ENCODE measurements at regions not wholly inside any gene's neighbourhood (a gene's known extent, or its start where the extent isn't known, plus 50 kb on each side); places are given as distances from the start of the nearest gene placed in this dataset.

- Histone ChIP-seq H3K4me3 (no peak overlapping the region), H3K9me3 (no peaks in the 10 kb centered on the region), H3K27me3 (no peaks in the 10 kb centered on the region), H3K4me1 (no peaks in the 10 kb centered on the region), H3K36me3 (no peaks in the 10 kb centered on the region), H3K27ac (no peak overlapping the region)
- 32 to 36% methylated on average over 3 of the region's 3 CpGs for WGBS, 2 donors
- TF ChIP-seq, protein P1, sequence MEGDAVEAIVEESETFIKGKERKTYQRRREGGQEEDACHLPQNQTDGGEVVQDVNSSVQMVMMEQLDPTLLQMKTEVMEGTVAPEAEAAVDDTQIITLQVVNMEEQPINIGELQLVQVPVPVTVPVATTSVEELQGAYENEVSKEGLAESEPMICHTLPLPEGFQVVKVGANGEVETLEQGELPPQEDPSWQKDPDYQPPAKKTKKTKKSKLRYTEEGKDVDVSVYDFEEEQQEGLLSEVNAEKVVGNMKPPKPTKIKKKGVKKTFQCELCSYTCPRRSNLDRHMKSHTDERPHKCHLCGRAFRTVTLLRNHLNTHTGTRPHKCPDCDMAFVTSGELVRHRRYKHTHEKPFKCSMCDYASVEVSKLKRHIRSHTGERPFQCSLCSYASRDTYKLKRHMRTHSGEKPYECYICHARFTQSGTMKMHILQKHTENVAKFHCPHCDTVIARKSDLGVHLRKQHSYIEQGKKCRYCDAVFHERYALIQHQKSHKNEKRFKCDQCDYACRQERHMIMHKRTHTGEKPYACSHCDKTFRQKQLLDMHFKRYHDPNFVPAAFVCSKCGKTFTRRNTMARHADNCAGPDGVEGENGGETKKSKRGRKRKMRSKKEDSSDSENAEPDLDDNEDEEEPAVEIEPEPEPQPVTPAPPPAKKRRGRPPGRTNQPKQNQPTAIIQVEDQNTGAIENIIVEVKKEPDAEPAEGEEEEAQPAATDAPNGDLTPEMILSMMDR (IDR thresholded peaks at IDR 0.05), result no peak
- TF ChIP-seq POLR2A (IDR thresholded peaks at IDR 0.05), result no peak
- no peak for TF ChIP-seq EP300 (IDR thresholded peaks at IDR 0.05)
- no peak for DNase-seq (ENCODE audit: low spot score in 2 of 2)
Measured at GRCh38 chr3:148265841-148266240, 431.9 kb upstream of the AGTR1 start.

DNA sequence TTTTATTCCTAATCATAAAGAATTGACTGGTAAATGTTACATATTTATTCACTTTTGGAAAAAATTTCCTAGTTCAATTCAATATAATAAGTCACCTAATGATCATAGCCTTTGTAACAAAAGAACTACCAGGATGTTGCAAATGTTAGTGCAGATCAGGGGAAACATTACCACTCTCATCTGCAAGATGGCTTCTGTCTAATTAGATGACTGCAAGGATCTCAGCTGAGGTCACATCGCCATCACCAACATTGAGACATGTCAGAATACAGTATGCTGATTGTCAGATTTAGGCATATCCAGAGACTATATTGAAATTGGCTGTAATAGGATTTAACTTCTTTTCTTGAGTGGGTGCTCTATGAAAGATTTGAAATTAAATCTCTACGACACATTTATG is 431.4 kb upstream of the AGTR1 start:
- 91 to 95% methylated on average over 2 of the region's 2 CpGs for WGBS, 2 donors
- Histone ChIP-seq H3K4me1 (no peaks in the 10 kb centered on the region), H3K9me3 (no peaks in the 10 kb centered on the region), H3K27me3 (no peaks in the 10 kb centered on the region), H3K4me3 (no peak overlapping the region), H3K36me3 (no peaks in the 10 kb centered on the region), H3K27ac (no peak overlapping the region)
- DNase-seq (ENCODE audit: low spot score in 2 of 2), result no peak
- TF ChIP-seq, protein P1 (IDR thresholded peaks at IDR 0.05), result no peak
- no peak for TF ChIP-seq POLR2A (IDR thresholded peaks at IDR 0.05)
- TF ChIP-seq EP300 (IDR thresholded peaks at IDR 0.05), result no peak

DNA sequence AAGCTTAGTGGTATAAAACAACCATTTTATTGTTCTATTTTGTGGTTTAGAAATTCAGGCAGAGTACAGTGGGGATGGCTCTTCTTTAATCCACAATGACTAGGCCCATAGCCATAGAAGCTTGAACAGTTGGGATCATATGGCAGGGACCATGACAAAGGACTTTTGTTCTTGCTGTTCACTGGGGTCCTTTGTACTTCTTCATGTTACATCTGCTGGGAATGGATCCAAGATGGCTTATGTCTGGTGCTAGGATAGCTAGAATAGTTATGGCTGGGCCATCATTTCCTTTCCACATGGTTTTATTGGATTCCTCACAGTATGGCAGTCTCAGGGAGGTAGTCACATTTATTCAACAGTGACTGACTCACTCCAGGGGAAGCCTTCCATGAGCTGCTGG is 427.9 kb upstream of the AGTR1 start:
- no peak overlapping the region for H3K27ac ChIP-seq
- TF ChIP-seq EP300 (IDR thresholded peaks at IDR 0.05) (no peak), POLR2A (IDR thresholded peaks at IDR 0.05) (no peak)
- TF ChIP-seq, protein P1 (IDR thresholded peaks at IDR 0.05), result no peak

DNA sequence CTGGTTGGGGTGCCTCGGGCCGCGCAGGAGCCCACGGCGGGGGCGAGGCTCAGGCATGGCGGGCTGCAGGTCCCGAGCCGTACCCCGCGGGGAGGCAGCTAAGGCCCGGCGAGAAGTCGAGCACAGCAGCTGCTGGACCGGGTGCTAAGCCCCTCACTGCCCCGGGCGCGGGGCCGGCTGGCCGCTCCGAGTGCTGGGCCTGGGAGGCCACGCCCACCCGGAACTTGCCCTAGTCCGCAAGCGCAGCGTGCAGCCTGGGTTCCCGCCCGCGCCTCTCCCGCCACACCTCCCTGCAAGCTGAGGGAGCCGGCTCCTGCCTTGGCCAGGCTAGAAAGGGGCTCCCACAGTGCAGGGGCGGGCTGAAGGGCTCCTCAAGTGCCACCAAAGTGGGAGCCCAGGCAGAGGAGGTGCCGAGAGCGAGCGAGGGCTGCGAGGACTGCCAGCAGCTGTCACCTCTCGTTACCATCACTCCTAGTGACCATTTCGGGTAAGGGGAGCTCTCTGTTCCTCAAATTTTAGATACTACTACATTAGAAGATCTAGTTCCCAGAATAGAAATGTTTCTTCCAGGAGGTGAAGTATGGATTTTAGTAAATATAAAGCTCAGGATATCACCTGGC is 417.0 kb upstream of the AGTR1 start:
- Histone ChIP-seq H3K27me3 (no peaks in the 10 kb centered on the region), H3K4me3 (no peak overlapping the region), H3K4me1 (no peaks in the 10 kb centered on the region), H3K36me3 (no peaks in the 10 kb centered on the region), H3K27ac (no peak overlapping the region), H3K9me3 (peaks cover 0 to 8% (median 0%) of the 10 kb centered on the region in 4 donors)
- TF ChIP-seq POLR2A (IDR thresholded peaks at IDR 0.05) (no peak), EP300 (IDR thresholded peaks at IDR 0.05) (no peak)
- TF ChIP-seq, protein P1 (IDR thresholded peaks at IDR 0.05), result no peak
- WGBS, 2 donors, result 94 to 95% methylated on average over 26 to 34 of the region's 38 CpGs
- DNase-seq (ENCODE audit: low spot score in 2 of 2), result no peak

More for the DNA sequence above, 427.9 kb upstream of the AGTR1 start:
- no peaks in the 10 kb centered on the region for H3K4me1 ChIP-seq
- H3K27me3 ChIP-seq, result no peaks in the 10 kb centered on the region
- no peaks in the 10 kb centered on the region for H3K36me3 ChIP-seq
- no peak for DNase-seq (ENCODE audit: low spot score in 2 of 2)
- H3K9me3 ChIP-seq, result no peaks in the 10 kb centered on the region
- H3K4me3 ChIP-seq, result no peak overlapping the region

DNA sequence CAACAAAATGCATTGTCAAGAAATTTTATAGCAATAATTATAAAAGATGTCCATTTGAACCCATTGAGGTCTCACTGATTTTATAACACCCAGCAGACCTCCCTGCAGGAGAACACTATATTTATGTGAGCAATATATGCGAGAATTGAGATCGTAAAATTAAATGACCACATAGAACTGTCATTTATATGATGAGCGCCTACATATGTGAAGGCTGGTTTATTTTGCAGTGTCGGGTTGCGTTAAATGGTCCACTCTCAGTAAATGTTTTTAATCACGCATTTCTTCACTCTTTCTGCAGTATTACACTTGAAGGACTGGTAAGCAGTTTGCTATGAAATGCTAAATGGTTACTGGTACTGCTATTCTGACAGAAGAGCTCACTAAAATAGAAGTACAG is 408.5 kb upstream of the AGTR1 start:
- no peak overlapping the region for H3K4me3 ChIP-seq
- H3K4me1 ChIP-seq, result no peaks in the 10 kb centered on the region
- no peak for DNase-seq (ENCODE audit: low spot score in 2 of 2)
- H3K36me3 ChIP-seq, result no peaks in the 10 kb centered on the region
- H3K9me3 ChIP-seq, result no peaks in the 10 kb centered on the region
- no peak overlapping the region for H3K27ac ChIP-seq
- TF ChIP-seq, protein P1 (IDR thresholded peaks at IDR 0.05), result no peak
- TF ChIP-seq EP300 (IDR thresholded peaks at IDR 0.05), result no peak
- TF ChIP-seq POLR2A (IDR thresholded peaks at IDR 0.05), result no peak
- no peaks in the 10 kb centered on the region for H3K27me3 ChIP-seq
- 83 to 87% methylated on average over 6 of the region's 6 CpGs for WGBS, 2 donors
